Right lung (tissue), 2 donors: ENCODE measurements at regions not wholly inside any gene's neighbourhood (a gene's known extent, or its start where the extent isn't known, plus 50 kb on each side); places are given as distances from the start of the nearest gene placed in this dataset.
"Not testable (repeated sequence)": the region's sequence is repeated elsewhere in the genome, so short reads cannot be mapped to it uniquely, and the experiment has no call there.

ENCODE experiments used
- DNase-seq, 2 donors: peaks; one replicate each; pipeline ENCODE4 v3.0.0-alpha.2; 2013

DNA sequence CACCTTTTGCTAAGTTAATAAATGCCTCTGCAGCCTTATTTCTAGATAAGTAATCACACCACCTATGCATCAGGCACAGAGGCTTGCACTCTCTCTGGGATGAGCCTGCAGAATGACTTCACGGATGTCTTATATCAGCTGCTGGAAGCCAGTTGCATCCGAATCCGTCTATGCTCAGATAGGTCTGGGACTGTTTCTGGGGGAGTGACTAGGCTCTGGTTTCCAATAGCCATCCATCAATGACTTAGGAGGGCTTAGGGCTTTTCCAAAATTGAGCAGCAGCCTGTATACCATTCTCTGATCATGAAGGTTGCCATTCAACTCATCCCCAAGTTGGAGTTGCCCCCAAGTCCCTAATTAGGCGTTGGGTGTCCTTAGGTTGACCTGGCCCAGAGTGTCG, 113.3 kb upstream of the ERCC4 start:
- no peak for DNase-seq

DNA sequence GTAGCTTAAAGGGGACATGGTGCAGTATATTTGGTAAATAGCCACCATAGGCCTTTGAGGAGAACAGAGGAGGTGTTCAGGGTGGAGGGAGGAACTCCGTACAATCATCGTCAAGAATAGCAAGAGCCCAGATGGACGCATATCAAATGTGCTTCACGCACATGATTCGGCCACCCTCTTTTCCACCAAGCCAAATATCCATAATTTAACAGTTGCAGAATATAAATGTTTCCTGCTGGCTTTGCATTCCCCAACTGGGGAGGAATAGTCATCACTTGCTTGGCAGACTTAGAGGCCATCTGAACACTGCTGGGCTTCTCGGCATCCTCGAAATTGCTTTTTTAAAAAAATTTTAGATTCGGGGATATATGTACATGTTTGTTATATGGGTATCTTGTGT, 111.9 kb upstream of the ERCC4 start:
- no peak for DNase-seq

DNA sequence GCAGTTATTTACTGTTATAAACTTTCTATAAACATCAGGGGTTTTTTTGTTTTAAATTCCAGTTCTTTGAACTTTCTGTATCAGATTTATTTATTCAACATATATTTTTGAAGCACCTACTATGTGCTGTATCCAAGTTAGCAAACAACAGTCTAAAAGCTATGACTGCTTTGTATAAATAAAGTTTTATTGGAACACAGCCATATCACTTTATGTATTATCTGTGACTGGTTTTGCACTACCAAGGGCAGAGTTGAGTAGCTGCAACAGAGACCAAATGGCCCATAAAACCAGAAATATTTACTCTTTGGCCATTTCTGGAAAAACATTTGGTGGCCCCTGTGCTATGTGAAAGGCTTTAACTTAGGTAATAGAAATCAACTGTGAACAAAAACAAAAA, 110.2 kb upstream of the ERCC4 start:
- no peak for DNase-seq

DNA sequence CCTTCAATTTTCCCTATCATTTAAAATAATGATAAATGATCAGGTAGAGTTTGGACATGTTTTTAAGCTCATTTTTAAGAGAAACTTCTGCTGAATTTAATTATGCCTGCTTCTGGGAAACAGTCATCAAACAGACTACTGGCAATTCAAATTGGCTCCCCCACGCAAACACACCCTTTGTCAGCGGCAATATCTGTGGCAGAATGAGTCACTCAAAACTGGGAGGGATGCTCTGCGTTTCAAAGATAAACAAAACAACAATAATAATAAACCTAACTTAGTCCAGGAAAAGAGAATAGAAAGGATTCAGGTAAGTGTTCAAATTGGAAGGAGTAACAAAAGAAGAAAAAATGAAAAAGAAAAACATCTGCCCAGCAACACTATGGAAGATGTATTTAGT, 108.1 kb upstream of the ERCC4 start:
- DNase-seq = no peak

DNA sequence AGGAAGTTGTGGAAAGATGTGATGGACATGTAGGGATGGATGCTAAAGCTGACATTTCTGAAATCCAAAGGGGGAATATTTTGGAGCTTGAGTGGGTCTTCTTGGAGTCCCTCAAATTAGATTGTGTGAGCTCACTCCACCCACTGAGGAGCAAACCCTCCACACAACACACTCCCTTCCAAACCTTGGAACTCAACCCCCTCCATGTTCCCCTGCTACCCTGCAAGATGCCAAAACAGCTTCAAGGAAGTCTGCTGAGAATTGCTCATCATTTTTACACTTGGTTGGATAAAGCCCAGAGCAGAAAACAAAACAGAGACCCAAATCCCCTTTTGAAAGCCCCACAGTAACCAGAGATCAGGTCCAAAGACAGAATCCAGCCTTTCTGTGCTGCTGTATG, 103.3 kb upstream of the ERCC4 start:
- DNase-seq = no peak

DNA sequence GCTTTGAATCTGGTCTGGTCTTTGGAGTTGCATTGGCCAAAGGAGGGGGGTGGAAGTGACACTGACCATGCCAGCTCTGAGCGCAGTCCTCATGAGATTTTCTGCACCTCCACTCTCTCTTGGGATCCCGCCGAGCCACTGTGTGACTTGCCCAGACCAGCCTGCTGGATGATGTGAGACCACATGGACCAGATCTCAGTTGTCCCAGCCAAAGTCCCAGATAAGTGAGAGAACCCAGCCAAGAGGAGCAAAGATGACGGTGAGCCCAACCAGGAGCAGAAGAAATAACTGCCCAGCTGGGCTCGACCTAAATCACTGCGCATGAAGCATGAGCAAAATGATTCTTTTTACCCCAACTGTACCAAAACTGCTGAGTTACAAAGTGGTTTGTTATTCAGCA, 96.5 kb upstream of the ERCC4 start:
- no peak for DNase-seq

DNA sequence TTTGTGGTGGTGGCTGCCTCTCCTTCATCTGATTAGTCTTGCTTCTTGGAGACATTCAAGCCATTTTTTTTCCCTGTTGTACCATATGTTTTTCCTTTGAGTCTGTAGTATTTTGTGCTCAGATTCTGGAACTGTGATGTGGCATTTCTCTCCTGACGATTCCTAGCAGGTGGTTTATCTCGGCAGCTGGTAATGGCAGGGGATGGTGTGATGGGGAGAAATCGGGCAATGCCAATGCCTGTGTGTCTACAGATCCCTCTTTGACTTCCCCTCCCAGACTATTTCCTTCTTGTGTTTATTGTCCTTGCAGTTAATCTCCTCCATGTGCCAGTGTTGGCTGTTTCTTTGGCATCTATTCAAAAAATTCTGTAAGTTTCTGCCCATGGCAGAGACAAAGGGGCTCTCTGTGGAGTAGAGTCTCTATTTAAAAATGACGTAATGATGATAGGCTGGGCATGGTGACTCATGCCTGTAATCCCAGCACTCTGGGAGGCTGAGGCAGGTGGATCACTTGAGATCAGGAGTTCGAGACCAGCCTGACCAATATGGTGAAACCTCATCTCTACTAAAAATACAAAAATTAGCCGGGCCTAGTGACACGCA, 90.2 kb upstream of the ERCC4 start:
- no peak for DNase-seq

DNA sequence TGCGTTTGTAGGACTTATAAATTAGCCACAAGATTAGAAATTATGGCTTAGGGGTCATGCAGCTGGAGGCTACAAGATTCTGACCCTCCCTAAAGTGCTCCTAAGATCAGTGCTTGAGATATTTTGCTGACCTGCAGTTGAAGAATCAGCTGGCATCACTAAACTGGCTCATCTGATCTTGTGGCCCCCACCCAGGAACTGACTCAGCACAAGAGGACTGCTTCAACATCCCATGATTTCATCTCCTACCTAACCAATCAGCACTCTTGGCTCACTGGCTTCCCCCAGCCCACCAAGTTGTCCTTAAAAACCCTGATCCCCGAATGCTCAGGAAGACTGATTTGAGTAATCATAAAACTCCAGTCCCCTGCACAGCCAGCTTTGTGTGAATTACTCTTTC, 86.4 kb upstream of the ERCC4 start:
- no peak for DNase-seq

DNA sequence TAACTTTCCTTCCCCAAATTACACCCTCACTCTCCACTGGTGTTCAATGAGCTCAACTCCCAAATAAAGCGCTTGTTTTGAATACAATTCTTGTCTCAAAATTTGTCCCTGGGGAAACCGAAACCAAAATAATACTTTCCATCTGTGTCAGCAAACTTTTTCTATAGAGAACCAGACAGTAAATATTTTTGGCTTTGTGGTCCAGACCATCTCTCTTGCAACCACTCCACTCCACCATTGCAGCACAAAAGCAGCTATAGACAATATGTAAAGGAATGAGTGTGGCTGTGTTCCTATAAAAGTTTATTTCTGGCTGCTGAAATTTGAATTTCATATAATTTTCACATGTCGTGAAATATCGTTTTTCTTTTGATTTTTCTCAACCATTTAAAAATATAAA, 84.6 kb upstream of the ERCC4 start:
- no peak for DNase-seq

DNA sequence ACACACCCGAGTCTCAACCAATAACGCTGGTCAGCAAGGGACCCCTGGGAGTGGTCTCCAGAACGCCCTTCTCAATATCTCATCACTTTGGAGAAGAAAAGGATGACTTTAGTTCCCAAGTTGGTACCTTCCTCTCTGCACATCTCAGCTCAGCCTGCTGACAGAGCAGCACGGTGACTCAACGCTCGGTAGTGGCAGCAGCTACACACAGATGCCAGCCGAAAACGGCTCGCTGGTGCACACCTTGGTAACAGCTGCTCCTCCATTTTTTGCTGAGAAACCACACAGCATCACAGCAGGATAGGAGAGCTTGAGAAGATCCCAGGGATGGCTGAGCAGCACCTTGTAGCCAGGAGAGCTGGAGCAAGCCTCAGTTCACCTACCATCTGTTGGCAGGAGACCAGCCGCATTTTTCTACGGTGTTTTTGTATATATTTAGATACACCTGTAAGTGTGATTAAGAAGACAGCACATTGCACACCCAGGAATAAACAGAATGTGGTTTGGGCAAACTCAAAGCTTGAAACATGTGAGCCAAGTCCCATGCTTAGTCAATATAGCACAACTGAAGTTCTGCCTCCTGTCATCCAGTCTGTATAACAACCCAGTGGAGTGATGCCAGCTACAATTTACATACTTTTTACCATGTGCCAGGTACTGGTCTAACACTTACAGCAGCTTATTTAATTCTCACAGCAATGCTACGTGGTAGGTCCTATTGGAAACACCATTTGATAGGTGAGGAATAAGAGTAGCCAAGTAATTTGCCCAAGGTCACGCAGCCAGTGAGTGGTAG, 83.8 kb upstream of the ERCC4 start:
- DNase-seq = no peak

DNA sequence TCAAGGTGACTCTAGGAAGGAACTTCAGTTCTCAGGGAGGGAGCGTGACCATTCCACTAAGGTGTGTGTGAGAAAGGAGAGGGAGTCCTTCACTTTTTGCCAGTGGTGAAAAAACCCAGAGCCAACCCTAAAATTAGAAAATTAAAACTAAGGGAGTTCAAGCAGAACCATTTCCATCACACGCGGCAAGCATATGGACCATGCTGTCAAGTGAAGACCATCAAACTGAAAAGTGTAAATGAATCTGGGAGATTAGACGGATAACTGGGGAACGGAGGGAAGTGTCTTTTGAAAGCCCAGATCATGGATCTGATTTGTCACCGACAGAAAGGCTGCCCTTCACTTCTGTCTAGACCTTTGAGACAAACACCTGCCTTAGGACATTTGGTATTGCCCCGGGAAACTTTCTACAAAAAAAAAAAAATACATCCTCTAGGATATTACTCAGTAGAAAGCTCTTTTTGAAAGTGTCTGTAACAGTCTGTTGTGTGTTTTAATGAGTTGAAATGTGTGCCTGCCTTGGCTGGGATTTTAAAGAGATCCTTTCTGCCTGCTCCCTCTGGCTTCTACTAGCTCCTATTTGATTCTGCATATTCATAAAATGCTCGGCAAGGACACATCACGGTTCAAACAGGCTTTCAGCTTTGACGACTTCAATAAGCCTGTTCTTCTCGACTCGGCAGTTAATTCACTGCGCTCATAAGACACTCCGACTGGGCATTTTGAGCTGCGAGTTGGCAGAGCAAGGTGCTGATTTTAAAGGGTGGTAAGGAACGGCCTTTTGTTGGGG, 81.4 kb upstream of the ERCC4 start:
- DNase-seq = no peak

DNA sequence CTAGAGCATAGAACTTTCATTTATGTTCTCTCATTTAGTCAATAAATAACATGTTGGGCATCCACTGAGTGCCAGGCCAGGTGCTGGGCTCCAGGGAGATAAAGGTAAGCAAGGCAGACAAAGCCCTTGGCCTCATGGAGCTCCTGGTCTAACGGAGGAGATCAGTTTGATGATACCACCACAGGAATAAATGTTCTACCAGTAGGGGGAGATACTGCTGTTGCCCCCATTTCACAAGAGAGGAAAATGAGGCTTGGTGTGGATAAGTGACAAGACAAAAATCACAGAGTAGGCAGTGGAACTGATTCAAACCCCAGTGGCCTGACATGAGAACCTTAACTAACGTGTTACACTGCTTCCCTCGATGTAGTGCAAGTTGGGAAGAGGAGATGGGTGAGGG, 80.4 kb upstream of the ERCC4 start:
- DNase-seq = no peak

DNA sequence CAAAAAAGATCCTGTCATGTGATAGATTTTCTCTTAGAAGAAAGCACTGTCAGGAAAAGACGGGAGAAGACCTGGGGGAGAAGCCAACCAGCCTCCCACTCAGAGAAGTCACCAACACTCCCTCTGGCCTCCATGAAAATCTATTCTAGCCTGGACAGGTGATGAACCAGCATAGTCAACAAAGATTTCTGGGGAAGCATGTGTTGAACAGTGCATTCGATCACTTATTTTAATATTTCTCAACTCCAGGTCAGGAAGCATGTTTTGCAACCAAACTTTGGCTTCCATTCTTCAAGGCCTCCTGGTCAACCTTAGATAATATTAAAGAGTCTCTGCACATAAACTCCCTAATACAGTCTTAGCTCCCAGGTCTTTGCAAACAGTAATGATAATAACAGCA, 74.7 kb upstream of the ERCC4 start:
- no peak for DNase-seq

DNA sequence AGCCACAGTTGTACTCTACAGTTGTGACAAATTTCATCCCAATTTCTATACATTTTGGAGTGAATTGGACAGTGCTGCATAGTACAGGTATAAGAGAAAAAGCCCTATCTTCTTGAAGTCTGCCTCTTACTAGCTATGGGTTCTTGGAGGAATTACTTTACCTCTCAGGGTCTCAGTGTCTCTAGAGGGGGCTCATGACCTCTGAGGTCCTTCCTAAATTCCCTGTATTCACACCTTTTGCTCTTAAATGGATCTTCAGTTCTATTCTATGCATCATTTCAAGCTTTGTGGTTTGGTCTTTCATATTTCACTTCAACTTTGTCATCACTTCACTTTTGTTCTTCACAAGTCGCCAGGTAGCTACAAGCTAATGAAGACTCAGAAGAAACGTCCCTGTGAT, 71.2 kb upstream of the ERCC4 start:
- DNase-seq = no peak

DNA sequence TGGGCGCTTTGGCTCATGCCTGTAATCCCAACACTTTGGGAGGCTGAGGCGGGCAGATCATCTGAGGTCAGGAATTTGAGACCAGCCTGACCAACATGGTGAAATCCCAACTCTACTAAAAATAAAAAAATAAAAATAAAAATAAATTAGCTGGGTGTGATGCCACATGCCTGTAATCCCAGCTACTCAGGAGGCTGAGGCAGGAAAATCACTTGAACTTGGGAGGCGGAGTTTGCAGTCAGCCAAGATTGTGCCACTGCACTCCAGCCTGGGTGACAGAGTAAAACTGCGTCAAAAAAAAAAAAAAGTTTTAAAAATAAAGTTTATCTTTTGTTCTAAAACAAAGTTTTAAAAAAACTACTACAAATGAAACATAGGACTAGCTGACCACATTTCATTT, 69.8 kb upstream of the ERCC4 start:
- not testable (repeated sequence) for DNase-seq

DNA sequence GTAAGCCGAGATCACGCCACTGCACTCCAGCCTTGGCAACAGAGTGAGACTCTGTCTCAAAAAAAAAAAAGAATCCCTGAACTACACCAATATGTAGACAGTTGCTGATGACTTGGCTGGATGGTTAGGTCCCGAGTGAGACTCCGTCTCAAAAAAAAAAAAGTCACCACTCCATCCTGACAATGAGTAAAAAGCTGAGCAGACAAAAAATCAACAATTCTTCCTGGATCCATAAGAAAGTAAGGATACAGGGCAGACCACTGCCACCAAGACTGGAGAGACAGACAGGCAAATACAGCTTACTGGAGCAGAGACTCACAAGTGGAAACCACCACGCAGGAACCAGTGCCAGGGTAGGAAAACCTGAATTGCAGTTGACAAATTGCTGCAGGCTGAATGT, 67.1 kb upstream of the ERCC4 start:
- DNase-seq = no peak

DNA sequence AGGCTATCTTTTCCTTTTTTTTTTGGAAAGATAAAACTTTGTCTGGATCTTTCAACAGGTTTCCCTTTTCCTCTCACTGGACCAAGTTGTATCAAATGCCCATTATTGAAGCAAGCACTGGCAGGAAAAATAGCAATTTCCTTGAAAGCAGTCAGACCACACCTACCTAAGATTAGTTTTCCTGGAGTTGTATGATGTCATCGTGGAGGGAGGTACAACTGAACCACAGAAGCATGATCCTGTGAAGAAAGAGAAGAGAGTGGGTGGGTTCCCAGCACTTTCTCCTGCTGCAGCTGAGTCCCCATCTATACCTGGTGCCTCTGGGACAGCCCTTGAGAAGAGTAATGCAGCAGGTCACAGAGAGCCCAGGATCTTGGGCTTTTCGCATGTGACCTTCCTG, 63.6 kb upstream of the ERCC4 start:
- DNase-seq = no peak

DNA sequence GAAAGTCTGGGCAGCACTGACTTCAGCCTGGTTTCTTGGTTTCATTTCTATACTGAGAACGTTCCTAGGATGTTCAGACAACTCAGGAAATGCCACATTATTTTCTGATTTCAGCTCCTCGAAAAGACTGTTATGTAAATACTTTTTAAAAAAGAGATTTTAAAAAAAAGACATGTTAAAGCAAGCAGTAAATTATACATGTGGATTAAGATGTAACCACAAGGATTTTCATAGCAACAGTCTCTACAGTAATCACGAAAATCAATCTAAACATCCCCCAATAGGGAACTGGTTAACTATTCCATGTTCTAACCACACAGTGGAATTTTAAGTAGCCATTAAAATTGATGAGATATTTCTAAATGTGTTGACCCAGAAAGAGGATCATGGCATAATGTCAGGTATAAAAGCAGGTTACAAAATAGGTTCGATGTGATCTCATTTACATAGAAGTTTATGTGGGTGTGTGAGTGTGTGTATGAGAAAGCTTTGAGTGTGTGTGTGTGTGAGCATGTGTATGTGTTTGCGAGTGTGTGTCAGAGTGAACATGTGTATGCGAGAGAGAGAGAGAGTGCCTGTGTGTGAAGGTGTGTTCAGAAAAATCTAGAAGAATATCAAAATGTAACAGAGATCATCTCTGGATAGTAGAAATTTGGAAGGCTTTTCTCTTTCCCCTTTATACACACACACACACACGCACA, 63.0 kb upstream of the ERCC4 start:
- no peak for DNase-seq

DNA sequence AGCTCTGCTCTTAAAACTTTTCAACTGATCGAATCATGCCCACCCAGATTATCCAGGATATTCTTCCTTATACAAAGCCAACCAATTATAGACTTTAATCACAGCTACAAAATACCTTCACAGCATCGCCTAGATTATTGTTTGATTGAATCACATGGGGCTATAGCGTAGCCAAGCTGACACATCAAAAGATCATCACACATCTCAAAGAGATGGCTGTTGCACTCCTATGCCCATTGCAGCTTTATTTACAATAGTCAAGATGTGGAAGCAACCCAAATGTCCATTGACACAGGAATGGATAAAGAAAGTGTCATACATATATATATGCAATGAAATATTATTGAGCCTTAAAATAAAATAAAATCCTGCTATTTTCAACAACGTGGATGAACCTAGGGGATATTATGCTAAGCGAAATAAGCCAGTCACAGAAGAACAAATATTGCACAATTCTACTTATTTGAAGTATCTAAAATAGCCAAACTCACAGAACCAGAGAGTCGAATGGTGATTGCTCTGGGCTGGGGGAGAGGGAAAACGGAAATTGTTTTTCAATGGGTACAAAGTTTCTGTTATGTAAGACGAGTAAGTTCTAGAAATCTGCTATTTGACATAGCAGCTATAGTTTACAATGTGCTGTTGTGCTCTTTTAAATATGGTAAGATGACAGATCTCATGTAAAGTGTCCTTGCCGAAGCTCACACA, 60.9 kb upstream of the ERCC4 start:
- no peak for DNase-seq

DNA sequence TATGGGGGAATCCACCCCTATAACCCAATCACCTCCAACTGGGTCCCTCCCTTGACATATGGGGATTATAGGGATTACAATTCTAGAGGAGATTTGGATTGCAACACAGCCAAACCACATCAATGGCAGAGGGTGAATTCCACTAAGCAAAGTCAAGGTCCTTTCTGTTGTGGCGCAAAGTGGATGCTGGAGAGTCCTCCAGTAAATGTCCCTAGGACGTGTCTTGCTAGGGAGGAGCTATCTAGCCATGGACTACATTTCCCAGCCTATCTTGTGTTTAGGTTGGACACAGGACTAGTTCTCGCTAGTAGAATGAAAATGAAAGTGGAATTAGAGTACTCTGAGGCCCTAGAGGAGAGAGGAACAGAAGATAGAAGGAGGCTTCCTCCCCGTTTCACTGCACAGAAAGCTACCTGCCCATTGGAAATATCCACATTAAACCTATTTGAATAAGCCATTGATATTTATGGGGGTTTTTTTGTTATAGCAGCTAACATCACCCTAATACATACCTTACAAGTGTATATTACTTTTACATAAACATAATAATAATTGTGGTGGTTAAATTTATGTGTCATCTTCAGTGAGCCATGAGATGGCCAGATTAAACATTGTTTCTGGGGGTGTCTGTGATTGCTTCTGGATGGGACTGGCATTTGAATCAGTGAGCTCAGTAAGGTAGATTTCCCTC, 56.7 kb upstream of the ERCC4 start:
- DNase-seq = no peak

DNA sequence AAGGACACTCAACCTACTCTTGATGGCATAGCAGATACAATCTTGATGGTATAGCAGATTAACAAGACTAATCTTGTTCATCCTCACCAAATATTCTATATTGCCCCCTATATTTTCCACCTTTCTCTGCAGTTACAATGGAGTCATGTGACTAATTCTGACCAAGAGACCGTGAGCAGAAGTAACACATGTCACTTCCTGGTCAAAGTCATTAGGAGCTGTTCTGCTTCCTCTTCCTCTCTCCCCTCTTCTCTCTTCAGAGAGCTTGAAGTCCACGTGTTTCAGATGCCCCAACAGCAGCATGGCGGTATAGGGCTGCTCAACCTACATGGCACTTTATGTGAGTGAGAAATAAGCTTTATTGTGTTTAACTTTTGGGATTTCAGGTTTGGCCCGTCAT, 55.3 kb upstream of the ERCC4 start:
- DNase-seq = no peak
